Iris pigment epithelial cell (primary cell): ENCODE measurements at regions not wholly inside any gene's neighbourhood (a gene's known extent, or its start where the extent isn't known, plus 50 kb on each side); places are given as distances from the start of the nearest gene placed in this dataset.
"Not testable (repeated sequence)": the region's sequence is repeated elsewhere in the genome, so short reads cannot be mapped to it uniquely, and the experiment has no call there.

Source experiments
- DNase-seq: peaks from one replicate; pipeline ENCODE4 v3.0.0-alpha.2; 2011; ENCODE audit warnings: low read depth

- peak; percentile 14 for DNase-seq
These were observed 61.7 kb downstream of the KPNA2 start for GRCh38 chr17:68097161-68097805.

- DNase-seq: not testable (repeated sequence)
These were observed 63.8 kb downstream of the KPNA2 start for GRCh38 chr17:68099341-68099753.

GRCh38 chr17:68100000-68100641 lies 64.6 kb downstream of the KPNA2 start:
- DNase-seq: no peak

- peak; percentile 93 for DNase-seq
These were observed 65.8 kb downstream of the KPNA2 start for GRCh38 chr17:68101075-68101986.

GRCh38 chr17:68101987-68102314 lies 66.4 kb downstream of the KPNA2 start:
- no peak for DNase-seq

GRCh38 chr17:68102318-68102758 lies 66.8 kb downstream of the KPNA2 start:
- no peak for DNase-seq

GRCh38 chr17:68103148-68103547 lies 67.6 kb downstream of the KPNA2 start:
- DNase-seq: no peak

- DNase-seq: no peak
These were observed 70.5 kb downstream of the KPNA2 start for GRCh38 chr17:68106085-68106484.

GRCh38 chr17:68107373-68107772 lies 71.8 kb downstream of the KPNA2 start:
- no peak for DNase-seq

GRCh38 chr17:68108313-68109000 lies 72.9 kb downstream of the KPNA2 start:
- DNase-seq: no peak

- not testable (repeated sequence) for DNase-seq
These were observed 73.9 kb downstream of the KPNA2 start for GRCh38 chr17:68109404-68109803.

GRCh38 chr17:68116211-68116610 lies 80.7 kb downstream of the KPNA2 start:
- DNase-seq: not testable (repeated sequence)

GRCh38 chr17:68122587-68122986 lies 87.1 kb downstream of the KPNA2 start:
- no peak for DNase-seq

- no peak for DNase-seq
These were observed 89.8 kb downstream of the KPNA2 start for GRCh38 chr17:68125111-68125870.

- DNase-seq: no peak
These were observed 92.4 kb downstream of the KPNA2 start for GRCh38 chr17:68127914-68128313.

GRCh38 chr17:68131456-68131855 lies 95.9 kb downstream of the KPNA2 start:
- DNase-seq: no peak

- DNase-seq: no peak
These were observed 98.0 kb downstream of the KPNA2 start for GRCh38 chr17:68133346-68134045.

GRCh38 chr17:68134046-68134637 lies 98.6 kb downstream of the KPNA2 start:
- DNase-seq: no peak

- DNase-seq: no peak
These were observed 99.2 kb downstream of the KPNA2 start for GRCh38 chr17:68134731-68135130.

- no peak for DNase-seq
These were observed 99.8 kb downstream of the KPNA2 start for GRCh38 chr17:68135141-68135887.
